Right lobe of liver (tissue), 6 donors: ENCODE measurements at regions not wholly inside any gene's neighbourhood (a gene's known extent, or its start where the extent isn't known, plus 50 kb on each side); places are given as distances from the start of the nearest gene placed in this dataset.

ENCODE experiments used
- ATAC-seq, 4 donors: fragments of 200-7000 bp; cut with Tn5 transposase; one replicate each; pipeline ENCODE4 v1.9.1; 2020; ENCODE audit warnings: mild to moderate bottlenecking in 4 of 4, moderate library complexity in 4 of 4
- DNase-seq, 3 donors: peaks; one replicate each; pipeline ENCODE4 v3.0.0-alpha.2; 2020
- H3K27ac ChIP-seq, 3 donors: fragments of 200-600 bp; one replicate each; pipeline ENCODE4 v1.8.0; 2022
- H3K27me3 ChIP-seq, 2 donors: fragments of 200-600 bp; one replicate each; pipeline ENCODE4 v1.8.0; 2022
- H3K36me3 ChIP-seq, 4 donors: fragments of 200-600 bp; sonication (generic) in 1 of 4; one replicate each; pipeline versions ENCODE4 v1.5.1 to v1.8.0; 2017 to 2022; ENCODE audit warnings: control low read depth in 1 of 4
- H3K4me1 ChIP-seq, 4 donors: fragments of 200-600 bp; sonication (generic) in 1 of 4; one replicate each; pipeline versions ENCODE4 v1.5.1 to v1.8.0; 2017 to 2022; ENCODE audit warnings: control low read depth in 1 of 4
- H3K4me3 ChIP-seq, 3 donors: fragments of 200-600 bp; one replicate each; pipeline ENCODE4 v1.8.0; 2022
- H3K9me3 ChIP-seq, 4 donors: fragments of 200-600 bp; sonication (generic) in 1 of 4; one replicate each; pipeline versions ENCODE4 v1.5.1 to v1.8.0; 2017 to 2022; ENCODE audit warnings: control low read depth in 1 of 4
- CTCF ChIP-seq, 4 donors: fragments of 200-600 bp in 3 of 4; fragments of 450-650 bp in 1 of 4; IDR thresholded peaks; one replicate each; pipeline versions ENCODE4 v1.5.1 to v1.8.0; 2016 to 2022; ENCODE audit warnings: antibody characterized with exemption in 4 of 4, mild to moderate bottlenecking in 2 of 4
- POLR2A ChIP-seq: fragments of 450-650 bp; IDR thresholded peaks from one replicate; pipeline ENCODE4 v1.6.1; 2017; ENCODE audit warnings: antibody characterized with exemption, mild to moderate bottlenecking
- WGBS: methylation state at CpG from one replicate; pipeline ENCODE4 v1.1.6; 2018; ENCODE audit warnings: low coverage, low lambda C conversion rate; ENCODE audit not compliant: insufficient coverage; ENCODE audit errors: missing lambda C conversion rate; 5-methylcytosine and 5-hydroxymethylcytosine counted together
- intact Hi-C, 2 donors: fragments of 100-400 bp; cut with DNase I; formaldehyde crosslinking; loops; one replicate each; pipeline versions ENCODE4 v1.11.2 to v1.14.1; 2022
- donor health status: DM: no; HTN: yes; CAD: no.
- donor health status: DM: no; HTN: no; CAD: no.
- donor health status: DM: no; HTN: no; CAD: no.
- donor health status: DM: no; HTN: yes; CAD: no.
- donor health status: DM: no; HTN: yes; CAD: no.

- no peak for ATAC-seq
- intact Hi-C loops: no loop called here
- no peaks in the 10 kb centered on the region for H3K9me3 ChIP-seq
- no peak overlapping the region for H3K4me3 ChIP-seq
- H3K27me3 ChIP-seq: no peaks in the 10 kb centered on the region
- no peak overlapping the region for H3K27ac ChIP-seq
- WGBS: 61% methylated on average over 6 of the region's 12 CpGs
- TF ChIP-seq CTCF (IDR thresholded peaks at IDR 0.05): no peak
- H3K4me1 ChIP-seq: no peaks in the 10 kb centered on the region
- DNase-seq: peak in 2 of 3 donors; percentile 2 to 35
- no peaks in the 10 kb centered on the region for H3K36me3 ChIP-seq
Observed at GRCh38 chr1:29506678-29507225, 270.4 kb downstream of the PTPRU start.

GRCh38 chr1:29505532-29506220 lies 269.4 kb downstream of the PTPRU start:
- no peaks in the 10 kb centered on the region for H3K4me1 ChIP-seq
- DNase-seq: peak in 2 of 3 donors; percentile 4 to 30
- peak in 1 of 4 donors; percentile 14 for ATAC-seq
- H3K36me3 ChIP-seq: no peaks in the 10 kb centered on the region
- no peak overlapping the region for H3K27ac ChIP-seq
- no peak overlapping the region for H3K4me3 ChIP-seq
- intact Hi-C loops: no loop called here
- no peaks in the 10 kb centered on the region for H3K9me3 ChIP-seq
- H3K27me3 ChIP-seq: no peaks in the 10 kb centered on the region
- 69% methylated on average over 7 of the region's 10 CpGs for WGBS
- no peak for TF ChIP-seq CTCF (IDR thresholded peaks at IDR 0.05)
- no peak for TF ChIP-seq POLR2A

- intact Hi-C loops: no loop called here
Observed at GRCh38 chr1:29504709-29505410, 268.5 kb downstream of the PTPRU start.

GRCh38 chr1:29504196-29504595 lies 267.9 kb downstream of the PTPRU start:
- no peak overlapping the region for H3K4me3 ChIP-seq
- no peaks in the 10 kb centered on the region for H3K36me3 ChIP-seq
- H3K27me3 ChIP-seq: no peaks in the 10 kb centered on the region
- no peak for TF ChIP-seq POLR2A
- TF ChIP-seq CTCF (IDR thresholded peaks at IDR 0.05): no peak
- ATAC-seq: no peak
- H3K27ac ChIP-seq: no peak overlapping the region
- WGBS: 36% methylated on average over 4 of the region's 4 CpGs
- H3K9me3 ChIP-seq: no peaks in the 10 kb centered on the region
- no peaks in the 10 kb centered on the region for H3K4me1 ChIP-seq
- intact Hi-C loops: no loop called here
- DNase-seq: peak in 1 of 3 donors; percentile 5

More at GRCh38 chr1:29504709-29505410, 268.5 kb downstream of the PTPRU start:
- H3K9me3 ChIP-seq: no peaks in the 10 kb centered on the region
- H3K27me3 ChIP-seq: no peaks in the 10 kb centered on the region
- no peaks in the 10 kb centered on the region for H3K36me3 ChIP-seq
- no peak for TF ChIP-seq POLR2A
- TF ChIP-seq CTCF (IDR thresholded peaks at IDR 0.05): no peak
- no peak for ATAC-seq
- WGBS: 74% methylated on average over 3 of the region's 8 CpGs
- peak in 2 of 3 donors; percentile 4 to 5 for DNase-seq
- H3K4me1 ChIP-seq: no peaks in the 10 kb centered on the region
- no peak overlapping the region for H3K27ac ChIP-seq
- no peak overlapping the region for H3K4me3 ChIP-seq
